ENCODE measurements at regions not wholly inside any gene's neighbourhood (a gene's known extent, or its start where the extent isn't known, plus 50 kb on each side); places are given as distances from the start of the nearest gene placed in this dataset.

DNA sequence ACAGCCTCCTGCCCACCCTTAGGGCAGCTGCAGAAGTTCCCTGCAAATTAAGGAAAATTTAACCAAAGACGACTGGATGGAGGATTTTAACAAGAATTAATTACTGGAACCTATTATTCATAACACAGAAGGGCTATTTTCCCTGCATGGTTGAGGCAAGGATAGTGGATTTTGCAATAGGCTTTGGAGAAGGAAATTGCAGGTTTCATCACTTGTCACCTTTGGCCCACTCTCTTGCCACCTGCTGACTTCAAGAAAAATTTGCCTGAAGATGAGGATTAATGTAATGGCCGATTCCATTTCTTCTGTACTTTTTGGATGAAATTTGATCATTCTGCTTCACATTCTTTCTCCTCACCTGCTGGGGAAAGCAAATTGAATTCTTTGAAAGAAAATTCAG, 261.7 kb downstream of the FGF9 start:
- no peak for TF ChIP-seq CTCF (IDR thresholded peaks at IDR 0.05)
- TF ChIP-seq EZH2 (IDR thresholded peaks at IDR 0.05; ENCODE audit: borderline replicate concordance, insufficient read depth, low read depth, low read length, poor library complexity, severe bottlenecking): no peak

Measured in B cell (primary cell).